Mesendoderm (in vitro differentiated cells): ENCODE measurements at regions not wholly inside any gene's neighbourhood (a gene's known extent, or its start where the extent isn't known, plus 50 kb on each side); places are given as distances from the start of the nearest gene placed in this dataset.
"Not testable (repeated sequence)": the region's sequence is repeated elsewhere in the genome, so short reads cannot be mapped to it uniquely, and the experiment has no call there.

Experiments used
- DNase-seq: peaks from one replicate; pipeline ENCODE4 v3.0.0; 2013
- H2AK5ac ChIP-seq: 2 replicates; pipeline ENCODE4 v1.6.1; 2013; ENCODE audit warnings: low read length, inconsistent platforms
- H2BK120ac ChIP-seq: 2 replicates; pipeline ENCODE4 v1.6.1; 2013; ENCODE audit warnings: low read depth, mild to moderate bottlenecking, low read length, moderate library complexity, mixed read lengths
- H2BK15ac ChIP-seq: replicated peaks from 2 replicates; pipeline ENCODE4 v1.6.1; 2013; ENCODE audit warnings: low read depth, mild to moderate bottlenecking, moderate library complexity
- H2BK5ac ChIP-seq: 2 replicates; pipeline ENCODE4 v1.6.1; 2013; ENCODE audit warnings: low read length, inconsistent platforms
- H3K18ac ChIP-seq: 2 replicates; pipeline ENCODE4 v1.6.1; 2013; ENCODE audit warnings: mild to moderate bottlenecking, low read length, mixed read lengths
- H3K23ac ChIP-seq: one replicate; pipeline ENCODE4 v1.6.1; 2013; ENCODE audit warnings: low read length
- H3K27ac ChIP-seq: 2 replicates; pipeline ENCODE4 v1.5.1; 2013; ENCODE audit warnings: low read depth, mild to moderate bottlenecking, inconsistent platforms, low read length, moderate library complexity
- H3K27me3 ChIP-seq: 2 replicates; pipeline ENCODE4 v1.6.1; 2013; ENCODE audit warnings: low read length, control low read depth, mild to moderate bottlenecking, inconsistent platforms; ENCODE audit not compliant: insufficient read depth, poor library complexity
- H3K36me3 ChIP-seq: 2 replicates; pipeline ENCODE4 v1.6.1; 2013; ENCODE audit warnings: low read length, inconsistent platforms; ENCODE audit not compliant: control insufficient read depth, insufficient read depth
- H3K4ac ChIP-seq: one replicate; pipeline ENCODE4 v1.6.1; 2013; ENCODE audit warnings: low read depth, mild to moderate bottlenecking, low read length, moderate library complexity
- H3K4me1 ChIP-seq: 2 replicates; pipeline ENCODE4 v1.6.1; 2013; ENCODE audit warnings: low read depth, low read length, inconsistent platforms; ENCODE audit not compliant: control insufficient read depth
- H3K4me2 ChIP-seq: 2 replicates; pipeline ENCODE4 v1.6.1; 2013; ENCODE audit warnings: low read length
- H3K4me3 ChIP-seq: 2 replicates; pipeline ENCODE4 v1.5.1; 2013; ENCODE audit warnings: mild to moderate bottlenecking, low read length
- H3K56ac ChIP-seq: one replicate; pipeline ENCODE4 v1.6.1; 2013; ENCODE audit warnings: low read length
- H3K79me1 ChIP-seq: 2 replicates; pipeline ENCODE4 v1.6.1; 2013; ENCODE audit warnings: low read length, inconsistent platforms
- H3K79me2 ChIP-seq: 2 replicates; pipeline ENCODE4 v1.6.1; 2013; ENCODE audit warnings: mild to moderate bottlenecking, low read length; ENCODE audit not compliant: control insufficient read depth, insufficient read depth
- H3K9ac ChIP-seq: 2 replicates; pipeline ENCODE4 v1.6.1; 2013; ENCODE audit warnings: low read length, inconsistent platforms
- H4K5ac ChIP-seq: one replicate; pipeline ENCODE4 v1.6.1; 2013; ENCODE audit warnings: low read length
- H4K8ac ChIP-seq: one replicate; pipeline ENCODE4 v1.6.1; 2013; ENCODE audit warnings: low read depth, mild to moderate bottlenecking, control low read depth, low read length, moderate library complexity
- WGBS: extraction: QIAGEN DNeasy Blood & Tissue Kit; methylation state at CpG from one replicate; pipeline ENCODE4 v1.1.7; 2013; ENCODE audit warnings: low lambda C conversion rate, missing lambda C conversion rate; ENCODE audit not compliant: insufficient coverage; ENCODE audit errors: extremely low coverage; 5-methylcytosine and 5-hydroxymethylcytosine counted together

DNA sequence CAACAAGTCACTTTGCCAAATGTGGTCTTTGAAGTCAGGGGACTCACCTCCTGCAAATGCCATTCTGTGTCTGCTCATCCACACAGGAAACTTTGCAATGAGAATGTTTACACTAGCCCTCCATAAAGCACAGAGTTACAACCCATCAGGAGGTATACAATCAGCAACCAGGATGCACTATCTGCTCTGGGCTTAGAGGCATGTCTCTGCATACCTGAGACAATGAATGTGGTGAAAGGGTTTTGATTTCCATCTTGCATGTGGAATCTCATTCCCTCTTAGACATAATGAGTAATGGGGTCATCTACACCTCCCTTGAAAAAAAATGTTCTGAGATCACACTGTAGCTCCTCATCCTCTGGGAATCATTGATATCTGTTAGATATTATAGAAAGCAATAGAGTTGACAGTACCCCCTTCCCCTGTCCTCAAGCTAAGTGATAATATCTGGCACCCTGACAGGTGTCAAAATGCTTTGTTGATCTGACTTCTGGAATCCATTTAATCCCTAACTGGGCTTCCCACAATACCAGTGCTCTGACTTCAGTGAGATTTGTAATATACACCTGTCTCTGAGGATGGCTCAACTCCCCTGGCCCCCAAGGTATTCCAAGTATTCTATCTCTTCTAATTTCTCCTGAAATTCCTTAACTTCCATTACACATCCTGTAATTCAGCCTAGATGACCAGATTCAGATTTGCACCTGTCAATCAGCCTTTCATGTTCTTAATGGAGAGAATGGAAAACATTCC, 163.4 kb upstream of the NLGN4Y start:
- Histone ChIP-seq H3K23ac (no peak overlapping the region), H3K56ac (peak overlapping the region; percentile 34), H3K4me1 (peaks cover 12% of the 10 kb centered on the region), H3K9ac (no peak overlapping the region), H3K27me3 (no peaks in the 10 kb centered on the region), H3K18ac (peak overlapping the region; percentile 97), H3K36me3 (no peaks in the 10 kb centered on the region), H3K79me2 (no peaks in the 10 kb centered on the region), H3K27ac (peak overlapping the region; percentile 84), H4K8ac (no peak overlapping the region), H3K79me1 (no peaks in the 10 kb centered on the region), H2BK5ac (peak overlapping the region; percentile 78), H4K5ac (no peak overlapping the region), H2BK15ac (no peak overlapping the region), H3K4me2 (no peak overlapping the region), H3K4me3 (no peak overlapping the region), H2BK120ac (peak overlapping the region; percentile 88), H2AK5ac (no peak overlapping the region), H3K4ac (peak overlapping the region; percentile 91)
- peak; percentile 87 for DNase-seq

DNA sequence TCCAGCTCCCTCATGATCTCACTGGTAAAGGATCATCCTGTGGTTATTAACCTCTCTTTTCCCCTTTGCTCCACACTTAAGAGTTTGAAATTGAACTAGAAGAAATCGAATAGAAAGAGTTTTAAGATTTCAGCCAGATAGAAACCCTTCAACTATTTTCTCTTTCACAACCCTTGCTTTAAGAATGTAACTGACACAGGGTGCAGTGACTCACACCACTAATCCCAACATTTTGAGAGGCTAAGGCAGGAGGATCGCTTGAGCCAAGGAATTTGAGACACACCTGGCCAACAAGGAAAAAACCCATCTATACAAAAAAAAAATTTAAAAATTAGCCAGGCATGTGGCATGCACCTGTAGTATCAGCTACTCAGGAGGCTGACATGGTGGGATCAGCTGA, 150.7 kb upstream of the NLGN4Y start:
- H3K4me3 ChIP-seq: no peak overlapping the region
- no peak overlapping the region for H3K23ac ChIP-seq
- H3K27me3 ChIP-seq: no peaks in the 10 kb centered on the region
- no peaks in the 10 kb centered on the region for H3K79me2 ChIP-seq
- H3K27ac ChIP-seq: no peak overlapping the region
- H3K18ac ChIP-seq: no peak overlapping the region
- H3K4me2 ChIP-seq: no peak overlapping the region
- no peak overlapping the region for H4K5ac ChIP-seq
- no peak overlapping the region for H2AK5ac ChIP-seq
- WGBS: no CpG with 5 or more reads among the region's 2 CpGs
- H2BK5ac ChIP-seq: no peak overlapping the region
- no peak for DNase-seq
- H3K9ac ChIP-seq: no peak overlapping the region
- H4K8ac ChIP-seq: no peak overlapping the region
- H3K36me3 ChIP-seq: no peaks in the 10 kb centered on the region
- H3K4ac ChIP-seq: no peak overlapping the region
- no peak overlapping the region for H3K56ac ChIP-seq
- H2BK120ac ChIP-seq: no peak overlapping the region
- H3K4me1 ChIP-seq: no peaks in the 10 kb centered on the region
- no peaks in the 10 kb centered on the region for H3K79me1 ChIP-seq
- no peak overlapping the region for H2BK15ac ChIP-seq

DNA sequence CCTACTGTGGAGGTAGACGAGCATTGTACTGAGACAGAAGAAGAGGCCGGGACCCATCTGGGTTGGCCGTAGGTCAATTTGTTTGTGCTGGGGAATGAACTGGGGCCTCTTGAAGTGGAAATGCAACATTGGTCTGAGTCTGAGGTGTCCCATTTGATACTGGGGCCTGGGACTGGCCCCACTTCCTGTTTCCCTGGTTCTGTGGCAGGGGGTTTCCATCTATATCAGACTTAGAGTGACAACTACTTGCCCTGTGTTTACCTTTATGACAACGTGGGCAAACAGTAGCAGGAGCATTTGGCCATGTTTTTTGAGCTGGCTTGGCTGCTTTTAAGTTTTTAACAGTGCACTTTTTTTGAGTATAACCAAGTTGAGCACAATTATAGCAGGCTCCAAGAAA, 146.1 kb upstream of the NLGN4Y start:
- H3K9ac ChIP-seq: no peak overlapping the region
- no CpG with 5 or more reads among the region's 4 CpGs for WGBS
- H3K4me2 ChIP-seq: no peak overlapping the region
- H3K36me3 ChIP-seq: no peaks in the 10 kb centered on the region
- H2BK120ac ChIP-seq: no peak overlapping the region
- H3K4me3 ChIP-seq: no peak overlapping the region
- no peak overlapping the region for H2AK5ac ChIP-seq
- H3K4ac ChIP-seq: no peak overlapping the region
- H4K5ac ChIP-seq: no peak overlapping the region
- no peak overlapping the region for H2BK15ac ChIP-seq
- H3K27me3 ChIP-seq: no peaks in the 10 kb centered on the region
- no peaks in the 10 kb centered on the region for H3K79me2 ChIP-seq
- no peak overlapping the region for H3K27ac ChIP-seq
- H3K79me1 ChIP-seq: no peaks in the 10 kb centered on the region
- no peak overlapping the region for H3K56ac ChIP-seq
- H3K4me1 ChIP-seq: no peaks in the 10 kb centered on the region
- no peak overlapping the region for H3K18ac ChIP-seq
- no peak overlapping the region for H3K23ac ChIP-seq
- H4K8ac ChIP-seq: no peak overlapping the region
- H2BK5ac ChIP-seq: no peak overlapping the region
- DNase-seq: no peak

DNA sequence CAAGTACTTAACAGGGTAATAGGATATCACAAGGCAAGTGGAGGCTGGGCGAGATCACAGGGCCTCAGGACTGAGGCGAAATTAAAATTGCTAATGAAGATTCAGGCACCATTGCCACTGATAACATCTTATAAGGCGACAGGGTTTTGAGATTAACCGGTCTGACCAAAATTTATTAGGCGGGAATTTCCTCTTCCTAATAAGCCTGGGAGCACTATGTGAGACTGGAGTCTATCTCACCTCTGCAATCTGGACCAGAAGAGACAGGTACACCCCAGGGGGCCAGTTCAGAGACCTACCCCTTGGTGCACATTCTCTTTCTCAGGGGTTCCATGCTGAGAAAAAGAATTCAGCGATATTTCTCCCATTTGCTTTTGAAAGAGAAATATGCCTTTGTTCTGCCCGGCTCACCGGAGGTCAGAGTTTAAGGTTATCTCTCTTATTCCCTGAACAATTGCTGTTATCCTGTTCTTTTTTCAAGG, 113.7 kb upstream of the NLGN4Y start:
- H3K9ac ChIP-seq, H3K36me3 ChIP-seq, H2BK5ac ChIP-seq, H4K5ac ChIP-seq, H3K4me1 ChIP-seq, H3K27me3 ChIP-seq, H3K4ac ChIP-seq, H3K18ac ChIP-seq, H3K4me3 ChIP-seq, H3K79me1 ChIP-seq, H2AK5ac ChIP-seq, H2BK120ac ChIP-seq, H3K23ac ChIP-seq, H4K8ac ChIP-seq, H3K79me2 ChIP-seq, H3K4me2 ChIP-seq, H3K56ac ChIP-seq, H2BK15ac ChIP-seq: not testable (repeated sequence)
- peak overlapping the region; percentile 84 for H3K27ac ChIP-seq
- DNase-seq: peak; percentile 79
- WGBS: no CpG with 5 or more reads among the region's 8 CpGs

DNA sequence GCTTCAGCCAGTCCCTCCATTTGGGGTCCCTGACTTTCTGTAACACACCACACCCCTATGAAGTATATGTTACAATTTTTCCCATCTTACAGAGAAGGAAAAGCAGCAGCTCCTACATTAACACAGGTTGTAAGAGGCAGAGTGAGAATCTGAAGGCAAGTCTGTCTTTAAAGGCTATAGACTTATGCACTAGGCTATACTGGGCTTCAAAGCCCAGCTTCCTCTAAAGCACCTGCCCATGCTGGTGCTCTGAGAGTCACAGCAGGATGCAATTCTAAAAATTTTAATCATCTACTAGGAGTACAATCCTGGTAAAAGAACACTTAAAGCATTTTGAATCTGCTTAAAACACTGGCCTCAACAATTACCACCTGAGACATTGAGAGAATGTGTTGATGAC, 113.0 kb upstream of the NLGN4Y start:
- no peaks in the 10 kb centered on the region for H3K79me2 ChIP-seq
- H3K56ac ChIP-seq: peak overlapping the region; percentile 49
- H2BK120ac ChIP-seq: no peak overlapping the region
- H3K4me1 ChIP-seq: peaks cover 5% of the 10 kb centered on the region
- no peak overlapping the region for H3K18ac ChIP-seq
- H3K4me2 ChIP-seq: no peak overlapping the region
- peak overlapping the region; percentile 82 for H2BK5ac ChIP-seq
- H3K9ac ChIP-seq: no peak overlapping the region
- peak overlapping the region; percentile 87 for H3K27ac ChIP-seq
- no peak overlapping the region for H4K8ac ChIP-seq
- no peak overlapping the region for H2AK5ac ChIP-seq
- H3K4me3 ChIP-seq: no peak overlapping the region
- no peak overlapping the region for H3K4ac ChIP-seq
- no peak overlapping the region for H3K23ac ChIP-seq
- DNase-seq: peak; percentile 43
- no peaks in the 10 kb centered on the region for H3K36me3 ChIP-seq
- H4K5ac ChIP-seq: no peak overlapping the region
- H2BK15ac ChIP-seq: no peak overlapping the region
- no peaks in the 10 kb centered on the region for H3K79me1 ChIP-seq
- no peaks in the 10 kb centered on the region for H3K27me3 ChIP-seq

DNA sequence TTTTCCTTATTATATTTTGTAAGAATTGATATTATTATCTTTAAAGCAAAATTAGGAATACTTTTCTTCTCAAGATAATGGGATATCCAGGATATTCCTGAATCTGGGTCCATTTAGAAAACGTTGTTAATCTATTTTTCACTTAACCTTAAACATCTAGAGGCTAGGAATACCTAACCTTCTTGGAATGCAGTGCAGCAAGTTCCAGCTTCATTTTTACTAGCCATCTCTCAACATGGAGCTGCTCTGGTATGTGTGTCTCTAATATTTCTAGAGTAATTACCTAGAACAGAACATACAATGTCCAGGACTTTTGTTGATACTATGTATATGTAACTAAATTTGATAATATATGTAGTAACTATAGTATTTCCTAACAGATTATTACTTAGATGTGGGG, 87.8 kb upstream of the NLGN4Y start:
- H3K18ac ChIP-seq: no peak overlapping the region
- H4K8ac ChIP-seq: no peak overlapping the region
- H3K4me2 ChIP-seq: no peak overlapping the region
- no peak overlapping the region for H2BK120ac ChIP-seq
- H3K9ac ChIP-seq: no peak overlapping the region
- no peak overlapping the region for H3K23ac ChIP-seq
- H3K27me3 ChIP-seq: no peaks in the 10 kb centered on the region
- H2BK5ac ChIP-seq: no peak overlapping the region
- peak; percentile 17 for DNase-seq
- no peaks in the 10 kb centered on the region for H3K4me1 ChIP-seq
- no CpG with 5 or more reads among the region's 1 CpG for WGBS
- H3K27ac ChIP-seq: no peak overlapping the region
- no peaks in the 10 kb centered on the region for H3K79me2 ChIP-seq
- H3K56ac ChIP-seq: no peak overlapping the region
- no peaks in the 10 kb centered on the region for H3K36me3 ChIP-seq
- H4K5ac ChIP-seq: no peak overlapping the region
- no peak overlapping the region for H2AK5ac ChIP-seq
- no peak overlapping the region for H3K4me3 ChIP-seq
- no peak overlapping the region for H3K4ac ChIP-seq
- H2BK15ac ChIP-seq: no peak overlapping the region
- H3K79me1 ChIP-seq: no peaks in the 10 kb centered on the region
